PC-3 (cell line): ENCODE measurements at regions not wholly inside any gene's neighbourhood (a gene's known extent, or its start where the extent isn't known, plus 50 kb on each side); places are given as distances from the start of the nearest gene placed in this dataset.

Experiments
- ATAC-seq: fragments of 200-7000 bp; cut with Tn5 transposase; 2 replicates; pipeline ENCODE4 v1.9.1; 2020; ENCODE audit warnings: mild to moderate bottlenecking, moderate library complexity
- BruUV-seq: library from RNA; stranded (reverse); fragments of 400-500 nt; replicated peaks from 2 replicates; lab custom pipeline; 2021; lab: Mats Ljungman, UMichigan
- CTCF ChIA-PET: fragments of 300-600 bp; sonication (Branson Sonifier 250); formaldehyde crosslinking; loops from one replicate; lab custom pipeline; 2022; ENCODE audit warnings: antibody characterized with exemption; lab: Charles Lee
- POLR2A ChIA-PET: fragments of 300-600 bp; sonication (Branson Sonifier 250); formaldehyde crosslinking; loops from one replicate; lab custom pipeline; 2022; ENCODE audit warnings: antibody characterized with exemption; ENCODE audit not compliant: unreplicated experiment; lab: Charles Lee
- DNase-seq: peaks from one replicate; pipeline ENCODE4 v3.0.0-alpha.2; 2015
- H2AFZ ChIP-seq: fragments of 300-600 bp; sonication (generic); 2 replicates; pipeline ENCODE4 v1.6.0; 2016; ENCODE audit warnings: antibody characterized with exemption, low read length
- H3F3A ChIP-seq: fragments of 300-600 bp; sonication (generic); one replicate; pipeline ENCODE4 v1.6.0; 2017; ENCODE audit warnings: antibody characterized with exemption, low read length, control low read depth, mild to moderate bottlenecking; ENCODE audit not compliant: unreplicated experiment
- H3K27ac ChIP-seq: fragments of 300-600 bp; sonication (generic); 2 replicates; pipeline ENCODE4 v1.5.1; 2016; ENCODE audit warnings: mild to moderate bottlenecking, low read length
- H3K27me3 ChIP-seq: fragments of 300-600 bp; sonication (generic); 2 replicates; pipeline ENCODE4 v1.6.1; 2016; ENCODE audit warnings: low read length, mixed read lengths
- H3K36me3 ChIP-seq: fragments of 300-600 bp; sonication (generic); 2 replicates; pipeline ENCODE4 v1.6.1; 2016; ENCODE audit warnings: low read depth, mixed run types, low read length, mixed read lengths
- H3K4me1 ChIP-seq: fragments of 300-600 bp; sonication (generic); 2 replicates; pipeline ENCODE4 v1.5.1; 2016; ENCODE audit warnings: low read length; ENCODE audit not compliant: insufficient read depth
- H3K4me2 ChIP-seq: fragments of 300-600 bp; sonication (generic); 2 replicates; pipeline ENCODE4 v1.6.0; 2016; ENCODE audit warnings: low read length
- H3K4me3 ChIP-seq: fragments of 300-600 bp; sonication (generic); 2 replicates; pipeline ENCODE4 v1.5.1; 2016; ENCODE audit warnings: mild to moderate bottlenecking, low read length, mixed read lengths
- H3K79me2 ChIP-seq: fragments of 300-600 bp; sonication (generic); 2 replicates; pipeline ENCODE4 v1.6.1; 2017; ENCODE audit warnings: low read length, mixed read lengths
- H3K9ac ChIP-seq: fragments of 300-600 bp; sonication (generic); 2 replicates; pipeline ENCODE4 v1.6.0; 2016; ENCODE audit warnings: mild to moderate bottlenecking, low read length
- H3K9me2 ChIP-seq: fragments of 300-600 bp; sonication (generic); replicated peaks from 2 replicates; pipeline ENCODE4 v1.6.1; 2016; ENCODE audit warnings: mixed run types, low read length, mixed read lengths
- H3K9me3 ChIP-seq: fragments of 300-600 bp; sonication (generic); 2 replicates; pipeline ENCODE4 v1.6.1; 2016; ENCODE audit warnings: low read length, mixed read lengths
- H4K20me1 ChIP-seq: fragments of 300-600 bp; sonication (generic); 2 replicates; pipeline ENCODE4 v1.6.1; 2016; ENCODE audit warnings: low read length, mixed read lengths
- CTCF ChIP-seq: fragments of 300-600 bp; sonication (generic); conservative IDR thresholded peaks from 2 replicates; pipeline ENCODE4 v1.5.1; 2017; ENCODE audit warnings: antibody characterized with exemption, low read depth, mild to moderate bottlenecking, low read length
- EZH2 ChIP-seq: fragments of 300-600 bp; sonication (generic); IDR thresholded peaks from one replicate; pipeline ENCODE4 v1.6.1; 2017; ENCODE audit warnings: antibody characterized with exemption, mild to moderate bottlenecking, low read length; ENCODE audit not compliant: unreplicated experiment
- EZH2phosphoT487 ChIP-seq: fragments of 300-600 bp; sonication (generic); IDR thresholded peaks from 2 replicates; pipeline ENCODE4 v1.6.1; 2018; ENCODE audit warnings: mild to moderate bottlenecking, antibody characterized with exemption, low read length, borderline replicate concordance
- intact Hi-C: fragments of 100-400 bp; cut with micrococcal nuclease; formaldehyde crosslinking; loops from 2 replicates; pipeline ENCODE4 v1.9.0; 2023

DNA sequence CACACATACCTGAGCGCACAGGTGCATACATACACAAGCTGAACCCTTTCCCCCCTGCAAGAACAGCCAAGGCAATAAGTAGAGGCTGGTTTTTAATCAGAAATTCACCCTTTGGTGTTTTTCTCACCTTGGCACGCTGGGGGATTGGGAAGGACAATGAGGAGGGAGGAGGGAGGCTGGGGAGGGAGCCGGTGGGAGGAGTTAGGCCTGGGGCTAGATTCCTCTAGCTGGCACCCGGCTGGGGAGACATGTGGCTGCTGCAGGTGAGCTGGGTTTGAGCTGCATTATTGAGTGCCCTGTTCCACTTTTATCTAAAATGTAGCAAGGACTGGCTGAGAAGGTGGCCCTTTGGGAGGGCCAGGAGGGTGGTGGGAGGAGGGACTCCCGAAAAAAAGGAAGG lies 97.8 kb upstream of the CSF3R start:
- no peaks in the 10 kb centered on the region for H3K9me3 ChIP-seq
- no peak overlapping the region for H2AFZ ChIP-seq
- peaks cover 27% of the 10 kb centered on the region for H3K27me3 ChIP-seq
- ATAC-seq (no peak), DNase-seq (no peak)
- H3K27ac ChIP-seq = no peak overlapping the region
- H3K36me3 ChIP-seq = no peaks in the 10 kb centered on the region
- H3K4me3 ChIP-seq = no peak overlapping the region
- ChIA-PET CTCF (no interaction called here), POLR2A (no interaction called here)
- no peaks in the 10 kb centered on the region for H3K9me2 ChIP-seq
- no peaks in the 10 kb centered on the region for H3K79me2 ChIP-seq
- no peaks in the 10 kb centered on the region for H4K20me1 ChIP-seq
- H3K4me1 ChIP-seq = no peaks in the 10 kb centered on the region
- intact Hi-C loops = no loop called here
- no peak overlapping the region for H3K4me2 ChIP-seq
- no peak for TF ChIP-seq CTCF
- no peak for TF ChIP-seq EZH2phosphoT487
- no peak for TF ChIP-seq EZH2
- BruUV-seq = no TSS peak
- no peaks in the 10 kb centered on the region for H3F3A ChIP-seq
- no peak overlapping the region for H3K9ac ChIP-seq

DNA sequence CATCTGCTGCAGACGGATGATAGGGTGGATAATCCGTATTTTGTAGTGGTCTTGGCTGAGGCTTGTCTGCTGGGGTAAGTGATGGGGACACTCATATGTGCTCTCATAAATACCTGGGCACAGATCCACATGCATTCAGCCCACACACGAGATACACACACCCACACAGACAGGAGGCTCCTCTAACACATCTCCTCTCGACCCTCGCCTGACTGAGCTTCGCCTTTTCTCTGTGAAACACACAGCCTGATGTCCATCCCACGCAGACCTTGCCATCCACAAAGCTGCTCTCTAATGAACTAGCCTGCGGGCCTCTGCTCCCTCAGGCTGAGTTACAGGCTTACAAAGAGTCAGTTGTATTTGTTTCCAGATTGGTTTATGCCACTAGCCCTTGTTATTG lies 96.3 kb upstream of the CSF3R start:
- Histone ChIP-seq H3K4me2 (no peak overlapping the region), H3K79me2 (no peaks in the 10 kb centered on the region), H3K4me1 (no peaks in the 10 kb centered on the region), H2AFZ (no peak overlapping the region), H3K9me2 (no peaks in the 10 kb centered on the region), H3K27ac (no peak overlapping the region), H3K36me3 (no peaks in the 10 kb centered on the region), H3K9ac (no peak overlapping the region), H3K9me3 (no peaks in the 10 kb centered on the region), H3K27me3 (peaks cover 16% of the 10 kb centered on the region), H4K20me1 (no peaks in the 10 kb centered on the region), H3K4me3 (no peak overlapping the region), H3F3A (no peaks in the 10 kb centered on the region)
- DNase-seq (no peak), ATAC-seq (no peak)
- BruUV-seq = no TSS peak
- intact Hi-C loops = no loop called here
- ChIA-PET POLR2A (no interaction called here), CTCF (no interaction called here)
- no peak for TF ChIP-seq EZH2phosphoT487
- TF ChIP-seq CTCF = no peak
- TF ChIP-seq EZH2 = no peak

GRCh38 chr1:36576551-36577110 lies 93.9 kb upstream of the CSF3R start:
- Histone ChIP-seq H3K79me2 (no peaks in the 10 kb centered on the region), H3K27me3 (peaks cover 31% of the 10 kb centered on the region), H2AFZ (no peak overlapping the region), H3K9me3 (no peaks in the 10 kb centered on the region), H3K9me2 (no peaks in the 10 kb centered on the region), H4K20me1 (no peaks in the 10 kb centered on the region), H3K9ac (no peak overlapping the region), H3F3A (no peaks in the 10 kb centered on the region), H3K4me2 (no peak overlapping the region), H3K4me3 (no peak overlapping the region), H3K27ac (no peak overlapping the region), H3K4me1 (no peaks in the 10 kb centered on the region), H3K36me3 (no peaks in the 10 kb centered on the region)
- BruUV-seq = no TSS peak
- intact Hi-C loops = loop anchor here (2.0 kb wide), 1 partner anchor 746 kb away; no protein-coding TSS in a partner anchor
- TF ChIP-seq EZH2 (no peak), CTCF (no peak), EZH2phosphoT487 (no peak)
- DNase-seq = no peak
- ATAC-seq = no peak
- CTCF ChIA-PET = no interaction called here
- POLR2A ChIA-PET = no interaction called here
